ENCODE measurements at regions not wholly inside any gene's neighbourhood (a gene's known extent, or its start where the extent isn't known, plus 50 kb on each side); places are given as distances from the start of the nearest gene placed in this dataset.
"Not testable (repeated sequence)": the region's sequence is repeated elsewhere in the genome, so short reads cannot be mapped to it uniquely, and the experiment has no call there.

- no peak for ATAC-seq
- DNase-seq, result no peak
- intact Hi-C loops (cut with micrococcal nuclease), result no loop called here
These were observed 142.9 kb upstream of the ANKRD28 start for GRCh38 chr3:15940641-15941040.

GRCh38 chr3:15941457-15941856 lies 143.7 kb upstream of the ANKRD28 start:
- ATAC-seq; DNase-seq; intact Hi-C loops (cut with micrococcal nuclease): not testable (repeated sequence)

GRCh38 chr3:15941958-15942357 lies 144.2 kb upstream of the ANKRD28 start:
- no peak for DNase-seq
- intact Hi-C loops (cut with micrococcal nuclease), result no loop called here
- no peak for ATAC-seq

GRCh38 chr3:15942462-15942861 lies 144.7 kb upstream of the ANKRD28 start:
- no peak for DNase-seq
- intact Hi-C loops (cut with micrococcal nuclease), result no loop called here
- peak; percentile 23 for ATAC-seq

- DNase-seq, result no peak
- ATAC-seq, result no peak
- intact Hi-C loops (cut with micrococcal nuclease), result no loop called here
These were observed 145.2 kb upstream of the ANKRD28 start for GRCh38 chr3:15942936-15943335.

GRCh38 chr3:15948388-15948787 lies 150.6 kb upstream of the ANKRD28 start:
- ATAC-seq (no peak), DNase-seq (no peak)
- intact Hi-C loops (cut with micrococcal nuclease), result no loop called here

GRCh38 chr3:15952543-15953175 lies 154.9 kb upstream of the ANKRD28 start:
- ATAC-seq, result peak; percentile 27
- intact Hi-C loops (cut with micrococcal nuclease), result no loop called here
- DNase-seq, result no peak

GRCh38 chr3:15953841-15954240 lies 156.1 kb upstream of the ANKRD28 start:
- DNase-seq (no peak), ATAC-seq (no peak)
- intact Hi-C loops (cut with micrococcal nuclease), result no loop called here

GRCh38 chr3:15955968-15956367 lies 158.2 kb upstream of the ANKRD28 start:
- ATAC-seq, result no peak
- intact Hi-C loops (cut with micrococcal nuclease), result no loop called here
- no peak for DNase-seq

- intact Hi-C loops (cut with micrococcal nuclease), result no loop called here
- ATAC-seq (no peak), DNase-seq (no peak)
These were observed 161.1 kb upstream of the ANKRD28 start for GRCh38 chr3:15958692-15959433.

- no peak for DNase-seq
- intact Hi-C loops (cut with micrococcal nuclease), result no loop called here
- no peak for ATAC-seq
These were observed 161.6 kb upstream of the ANKRD28 start for GRCh38 chr3:15959434-15959811.

GRCh38 chr3:15964605-15965442 lies 167.0 kb upstream of the ANKRD28 start:
- DNase-seq (no peak), ATAC-seq (no peak)
- intact Hi-C loops (cut with micrococcal nuclease), result no loop called here

GRCh38 chr3:15967577-15967976 lies 169.8 kb upstream of the ANKRD28 start:
- no peak for ATAC-seq
- intact Hi-C loops (cut with micrococcal nuclease), result no loop called here
- DNase-seq, result no peak

- no peak for DNase-seq
- ATAC-seq, result no peak
- intact Hi-C loops (cut with micrococcal nuclease), result no loop called here
These were observed 172.3 kb upstream of the ANKRD28 start for GRCh38 chr3:15969874-15970640.

- intact Hi-C loops (cut with micrococcal nuclease), result no loop called here
- DNase-seq (no peak), ATAC-seq (no peak)
These were observed 175.6 kb upstream of the ANKRD28 start for GRCh38 chr3:15973414-15973813.

- no peak for ATAC-seq
- intact Hi-C loops (cut with micrococcal nuclease), result no loop called here
- DNase-seq, result no peak
These were observed 176.2 kb upstream of the ANKRD28 start for GRCh38 chr3:15973940-15974339.

- intact Hi-C loops (cut with micrococcal nuclease), result no loop called here
- no peak for DNase-seq
- no peak for ATAC-seq
These were observed 176.9 kb upstream of the ANKRD28 start for GRCh38 chr3:15974647-15975046.

- ATAC-seq (no peak), DNase-seq (no peak)
- intact Hi-C loops (cut with micrococcal nuclease), result no loop called here
These were observed 178.7 kb upstream of the ANKRD28 start for GRCh38 chr3:15976524-15976923.

- DNase-seq, result no peak
- intact Hi-C loops (cut with micrococcal nuclease), result no loop called here
- ATAC-seq, result no peak
These were observed 179.3 kb upstream of the ANKRD28 start for GRCh38 chr3:15977090-15977489.

All from left ventricle myocardium superior (tissue), 1 donor.